ENCODE measurements at regions not wholly inside any gene's neighbourhood (a gene's known extent, or its start where the extent isn't known, plus 50 kb on each side); places are given as distances from the start of the nearest gene placed in this dataset.

- TF ChIP-seq, protein P1, sequence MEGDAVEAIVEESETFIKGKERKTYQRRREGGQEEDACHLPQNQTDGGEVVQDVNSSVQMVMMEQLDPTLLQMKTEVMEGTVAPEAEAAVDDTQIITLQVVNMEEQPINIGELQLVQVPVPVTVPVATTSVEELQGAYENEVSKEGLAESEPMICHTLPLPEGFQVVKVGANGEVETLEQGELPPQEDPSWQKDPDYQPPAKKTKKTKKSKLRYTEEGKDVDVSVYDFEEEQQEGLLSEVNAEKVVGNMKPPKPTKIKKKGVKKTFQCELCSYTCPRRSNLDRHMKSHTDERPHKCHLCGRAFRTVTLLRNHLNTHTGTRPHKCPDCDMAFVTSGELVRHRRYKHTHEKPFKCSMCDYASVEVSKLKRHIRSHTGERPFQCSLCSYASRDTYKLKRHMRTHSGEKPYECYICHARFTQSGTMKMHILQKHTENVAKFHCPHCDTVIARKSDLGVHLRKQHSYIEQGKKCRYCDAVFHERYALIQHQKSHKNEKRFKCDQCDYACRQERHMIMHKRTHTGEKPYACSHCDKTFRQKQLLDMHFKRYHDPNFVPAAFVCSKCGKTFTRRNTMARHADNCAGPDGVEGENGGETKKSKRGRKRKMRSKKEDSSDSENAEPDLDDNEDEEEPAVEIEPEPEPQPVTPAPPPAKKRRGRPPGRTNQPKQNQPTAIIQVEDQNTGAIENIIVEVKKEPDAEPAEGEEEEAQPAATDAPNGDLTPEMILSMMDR (IDR thresholded peaks at IDR 0.05; ENCODE audit: poor library complexity): no peak
- no peak for TF ChIP-seq EZH2phosphoT487 (IDR thresholded peaks at IDR 0.05; ENCODE audit: low read depth, severe bottlenecking, unreplicated experiment)
- no peak for TF ChIP-seq EZH2 (IDR thresholded peaks at IDR 0.05; ENCODE audit: borderline replicate concordance)
These were observed 325.4 kb upstream of the CDH7 start for GRCh38 chr18:65425366-65425765.

Data from hepatocyte (in vitro differentiated cells).